ENCODE measurements at regions not wholly inside any gene's neighbourhood (a gene's known extent, or its start where the extent isn't known, plus 50 kb on each side); places are given as distances from the start of the nearest gene placed in this dataset.
A peak's percentile ranks its signal among the peaks of the same experiment; 100 is the strongest.
"Not testable (repeated sequence)": the region's sequence is repeated elsewhere in the genome, so short reads cannot be mapped to it uniquely, and the experiment has no call there.

- DNase-seq (ENCODE audit: low read depth in 2 of 2): peak in 1 of 2 donors; percentile 11
These were observed 236.2 kb upstream of the NUDT6 start for GRCh38 chr4:123158576-123158975.

- no peak for DNase-seq (ENCODE audit: low read depth in 2 of 2)
These were observed 237.1 kb upstream of the NUDT6 start for GRCh38 chr4:123159479-123159878.

- no peak for DNase-seq (ENCODE audit: low read depth in 2 of 2)
These were observed 233.7 kb upstream of the SPRY1 start for GRCh38 chr4:123162859-123163258.

- no peak for DNase-seq (ENCODE audit: low read depth in 2 of 2)
These were observed 233.1 kb upstream of the SPRY1 start for GRCh38 chr4:123163501-123163900.

GRCh38 chr4:123166023-123166422, 230.6 kb upstream of the SPRY1 start:
- DNase-seq (ENCODE audit: low read depth in 2 of 2): no peak

GRCh38 chr4:123167931-123168330, 228.7 kb upstream of the SPRY1 start:
- no peak for DNase-seq (ENCODE audit: low read depth in 2 of 2)

- DNase-seq (ENCODE audit: low read depth in 2 of 2): no peak
These were observed 227.8 kb upstream of the SPRY1 start for GRCh38 chr4:123168812-123169211.

- DNase-seq (ENCODE audit: low read depth in 2 of 2): no peak
These were observed 225.8 kb upstream of the SPRY1 start for GRCh38 chr4:123170843-123171242.

GRCh38 chr4:123176605-123177004, 220.0 kb upstream of the SPRY1 start:
- DNase-seq (ENCODE audit: low read depth in 2 of 2): no peak

GRCh38 chr4:123182289-123182688, 214.3 kb upstream of the SPRY1 start:
- DNase-seq (ENCODE audit: low read depth in 2 of 2): no peak

GRCh38 chr4:123183308-123183707, 213.3 kb upstream of the SPRY1 start:
- DNase-seq (ENCODE audit: low read depth in 2 of 2): no peak

GRCh38 chr4:123183754-123184153, 212.8 kb upstream of the SPRY1 start:
- DNase-seq (ENCODE audit: low read depth in 2 of 2): not testable (repeated sequence)

- no peak for DNase-seq (ENCODE audit: low read depth in 2 of 2)
These were observed 209.9 kb upstream of the SPRY1 start for GRCh38 chr4:123186731-123187130.

- no peak for DNase-seq (ENCODE audit: low read depth in 2 of 2)
These were observed 206.4 kb upstream of the SPRY1 start for GRCh38 chr4:123190176-123190575.

GRCh38 chr4:123191728-123192127, 204.9 kb upstream of the SPRY1 start:
- DNase-seq (ENCODE audit: low read depth in 2 of 2): no peak

- no peak for DNase-seq (ENCODE audit: low read depth in 2 of 2)
These were observed 202.7 kb upstream of the SPRY1 start for GRCh38 chr4:123193802-123194367.

- no peak for DNase-seq (ENCODE audit: low read depth in 2 of 2)
These were observed 197.9 kb upstream of the SPRY1 start for GRCh38 chr4:123198706-123199105.

GRCh38 chr4:123200051-123200940, 196.3 kb upstream of the SPRY1 start:
- DNase-seq (ENCODE audit: low read depth in 2 of 2): no peak

GRCh38 chr4:123204737-123205136, 191.9 kb upstream of the SPRY1 start:
- DNase-seq (ENCODE audit: low read depth in 2 of 2): no peak

GRCh38 chr4:123206016-123206415, 190.6 kb upstream of the SPRY1 start:
- DNase-seq (ENCODE audit: low read depth in 2 of 2): no peak

- DNase-seq (ENCODE audit: low read depth in 2 of 2): no peak
These were observed 187.2 kb upstream of the SPRY1 start for GRCh38 chr4:123209436-123209835.

- no peak for DNase-seq (ENCODE audit: low read depth in 2 of 2)
These were observed 181.1 kb upstream of the SPRY1 start for GRCh38 chr4:123215536-123215935.

- no peak for DNase-seq (ENCODE audit: low read depth in 2 of 2)
These were observed 180.1 kb upstream of the SPRY1 start for GRCh38 chr4:123216543-123216942.
